ENCODE measurements at regions not wholly inside any gene's neighbourhood (a gene's known extent, or its start where the extent isn't known, plus 50 kb on each side); places are given as distances from the start of the nearest gene placed in this dataset.
A peak's percentile ranks its signal among the peaks of the same experiment; 100 is the strongest.

GRCh38 chr1:201717286-201717685 lies 111.7 kb upstream of the IPO9 start:
- H3K9me3 ChIP-seq: no peaks in the 10 kb centered on the region
- TF ChIP-seq MAX (IDR thresholded peaks at IDR 0.05; ENCODE audit: low read depth) (no peak), POLR2AphosphoS5 (IDR thresholded peaks at IDR 0.05; ENCODE audit: low read depth, low read length) (no peak), NRF1 (IDR thresholded peaks at IDR 0.05; ENCODE audit: low read depth, low read length) (no peak), FOSL2 (IDR thresholded peaks at IDR 0.05; ENCODE audit: borderline replicate concordance, low read depth) (no peak), TCF12 (IDR thresholded peaks at IDR 0.05) (no peak)
- no peaks in the 10 kb centered on the region for H3K9me2 ChIP-seq
- no peak for DNase-seq
- H3K4me2 ChIP-seq: no peak overlapping the region
- ChIA-PET POLR2A (no interaction called here), CTCF (interaction anchor here (1.2 to 35.0 kb wide), 6 partner anchors 8 to 187 kb away, joined by 3 to 827 read pairs (median 38); no protein-coding TSS in a partner anchor)
- H3K4me1 ChIP-seq (ENCODE audit: control insufficient read depth in 1 of 2, insufficient read depth in 2 of 2, low read depth in 1 of 2, low read length in 1 of 2): peaks cover 11 to 63% of the 10 kb centered on the region in 2 experiments
- H3K79me2 ChIP-seq (ENCODE audit: insufficient read depth): peaks cover 67% of the 10 kb centered on the region
- no peak overlapping the region for H3K4me3 ChIP-seq (ENCODE audit: low read depth in 2 of 2, low read length in 1 of 2)
- peaks cover 27 to 45% of the 10 kb centered on the region in 2 experiments for H3K36me3 ChIP-seq (replicated peaks in 1 of 2; ENCODE audit: control insufficient read depth in 1 of 2, insufficient read depth in 2 of 2, low read length in 1 of 2)
- WGBS (ENCODE audit: low lambda C conversion rate): 97% methylated on average over 3 of the region's 3 CpGs
- H3F3A ChIP-seq (replicated peaks; ENCODE audit: insufficient read depth): peaks cover 70% of the 10 kb centered on the region
- H3K27ac ChIP-seq (ENCODE audit: low read depth in 2 of 2, low read length in 1 of 2): peak overlapping the region in 1 of 2 experiments; percentile 98; a peak in 1 of 4 replicates
- H3K27me3 ChIP-seq (ENCODE audit: insufficient read depth): no peaks in the 10 kb centered on the region
- H3K9ac ChIP-seq: no peak overlapping the region
- no peaks in the 10 kb centered on the region for H4K20me1 ChIP-seq (ENCODE audit: insufficient read depth)
- H2AFZ ChIP-seq (ENCODE audit: low read depth): no peak overlapping the region

GRCh38 chr1:201718346-201719202 lies 110.4 kb upstream of the IPO9 start:
- POLR2A ChIA-PET: no interaction called here
- H3K9ac ChIP-seq: no peak overlapping the region
- no peaks in the 10 kb centered on the region for H4K20me1 ChIP-seq (ENCODE audit: insufficient read depth)
- H3K27ac ChIP-seq (ENCODE audit: low read depth in 2 of 2, low read length in 1 of 2): peak overlapping the region in 1 of 2 experiments; percentile 90; a peak in 2 of 4 replicates
- no peak overlapping the region for H3K4me2 ChIP-seq
- DNase-seq: no peak
- no peak overlapping the region for H2AFZ ChIP-seq (ENCODE audit: low read depth)
- H3K4me1 ChIP-seq (ENCODE audit: control insufficient read depth in 1 of 2, insufficient read depth in 2 of 2, low read depth in 1 of 2, low read length in 1 of 2): peaks cover 8 to 62% of the 10 kb centered on the region in 2 experiments
- 89% methylated on average over 14 of the region's 36 CpGs for WGBS (ENCODE audit: low lambda C conversion rate)
- H3F3A ChIP-seq (replicated peaks; ENCODE audit: insufficient read depth): peaks cover 67% of the 10 kb centered on the region
- H3K9me2 ChIP-seq: no peaks in the 10 kb centered on the region
- peaks cover 24 to 56% of the 10 kb centered on the region in 2 experiments for H3K36me3 ChIP-seq (replicated peaks in 1 of 2; ENCODE audit: control insufficient read depth in 1 of 2, insufficient read depth in 2 of 2, low read length in 1 of 2)
- CTCF ChIA-PET: interaction anchor here (0.7 to 35.0 kb wide), 6 partner anchors 10 to 205 kb away, joined by 4 to 827 read pairs (median 26); no protein-coding TSS in a partner anchor
- H3K79me2 ChIP-seq (ENCODE audit: insufficient read depth): peaks cover 79% of the 10 kb centered on the region
- no peaks in the 10 kb centered on the region for H3K27me3 ChIP-seq (ENCODE audit: insufficient read depth)
- no peak overlapping the region for H3K4me3 ChIP-seq (ENCODE audit: low read depth in 2 of 2, low read length in 1 of 2)
- H3K9me3 ChIP-seq: no peaks in the 10 kb centered on the region
- TF ChIP-seq POLR2AphosphoS5 (IDR thresholded peaks at IDR 0.05; ENCODE audit: low read depth, low read length) (no peak), GATA2 (CRISPR knock-in tag; IDR thresholded peaks at IDR 0.05) (no peak), YY1 (IDR thresholded peaks at IDR 0.05; ENCODE audit: low read depth) (no peak), JUND (IDR thresholded peaks at IDR 0.05) (no peak), ZBTB33 (IDR thresholded peaks at IDR 0.05; ENCODE audit: borderline replicate concordance, low read depth) (no peak)
- TF ChIP-seq, protein P1, sequence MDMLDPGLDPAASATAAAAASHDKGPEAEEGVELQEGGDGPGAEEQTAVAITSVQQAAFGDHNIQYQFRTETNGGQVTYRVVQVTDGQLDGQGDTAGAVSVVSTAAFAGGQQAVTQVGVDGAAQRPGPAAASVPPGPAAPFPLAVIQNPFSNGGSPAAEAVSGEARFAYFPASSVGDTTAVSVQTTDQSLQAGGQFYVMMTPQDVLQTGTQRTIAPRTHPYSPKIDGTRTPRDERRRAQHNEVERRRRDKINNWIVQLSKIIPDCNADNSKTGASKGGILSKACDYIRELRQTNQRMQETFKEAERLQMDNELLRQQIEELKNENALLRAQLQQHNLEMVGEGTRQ (IDR thresholded peaks at IDR 0.05; ENCODE audit: borderline replicate concordance, low read depth, low read length): no peak
